Liver (tissue), 8 donors: ENCODE measurements at regions not wholly inside any gene's neighbourhood (a gene's known extent, or its start where the extent isn't known, plus 50 kb on each side); places are given as distances from the start of the nearest gene placed in this dataset.

Source experiments
- DNase-seq: peaks from one replicate; pipeline ENCODE4 v3.0.0-alpha.2; 2017; ENCODE audit warnings: low spot score
- H3K27ac ChIP-seq, 2 donors: one replicate each; pipeline ENCODE4 v1.7.0; 2013; ENCODE audit warnings: inconsistent platforms in 2 of 2, low read length in 2 of 2, control low read depth in 1 of 2, low read depth in 1 of 2, mild to moderate bottlenecking in 1 of 2
- H3K27me3 ChIP-seq, 4 donors: one replicate each; pipeline versions ENCODE4 v1.6.1 to v1.7.0; 2013; ENCODE audit warnings: low read length in 3 of 4, inconsistent platforms in 1 of 4, mild to moderate bottlenecking in 1 of 4, moderate library complexity in 1 of 4; ENCODE audit not compliant: control insufficient read depth in 4 of 4, insufficient read depth in 4 of 4
- H3K36me3 ChIP-seq, 4 donors: one replicate each; pipeline versions ENCODE4 v1.6.1 to v1.7.0; 2013; ENCODE audit warnings: low read length in 3 of 4, mild to moderate bottlenecking in 3 of 4, low read depth in 1 of 4, moderate library complexity in 1 of 4; ENCODE audit not compliant: control insufficient read depth in 4 of 4, insufficient read depth in 3 of 4
- H3K4me1 ChIP-seq, 4 donors: one replicate each; pipeline versions ENCODE4 v1.6.1 to v1.7.0; 2013; ENCODE audit warnings: low read length in 3 of 4, mild to moderate bottlenecking in 3 of 4, moderate library complexity in 1 of 4; ENCODE audit not compliant: control insufficient read depth in 4 of 4, insufficient read depth in 4 of 4
- H3K4me3 ChIP-seq, 3 donors: one replicate each; pipeline versions ENCODE4 v1.6.1 to v1.7.0; 2013; ENCODE audit warnings: low read length in 3 of 3, control low read depth in 1 of 3, low read depth in 1 of 3, mild to moderate bottlenecking in 1 of 3
- H3K9ac ChIP-seq, 2 donors: one replicate each; pipeline ENCODE4 v1.7.0; 2013; ENCODE audit warnings: low read length in 2 of 2, mild to moderate bottlenecking in 2 of 2, moderate library complexity in 2 of 2, control low read depth in 1 of 2, low read depth in 1 of 2
- H3K9me3 ChIP-seq, 4 donors: one replicate each; pipeline versions ENCODE4 v1.6.1 to v1.7.0; 2013; ENCODE audit warnings: low read length in 3 of 4; ENCODE audit not compliant: control insufficient read depth in 4 of 4
- ATF3 ChIP-seq: IDR thresholded peaks from 2 replicates; pipeline ENCODE4 v1.6.1; 2016; ENCODE audit warnings: antibody characterized with exemption
- CTCF ChIP-seq: fragments of 150-350 bp; IDR thresholded peaks from 2 replicates; pipeline ENCODE4 v1.5.1; 2017; ENCODE audit warnings: improper control_type of control experiment, low read depth, low read length; ENCODE audit not compliant: missing input control
- EGR1 ChIP-seq, 2 donors: IDR thresholded peaks; 2 replicates each; pipeline ENCODE4 v1.6.1; 2016 to 2018; ENCODE audit warnings: antibody characterized with exemption in 2 of 2, low read depth in 2 of 2
- FOXA1 ChIP-seq: IDR thresholded peaks from 2 replicates; pipeline ENCODE4 v1.6.1; 2016; ENCODE audit warnings: antibody characterized with exemption
- FOXA2 ChIP-seq: IDR thresholded peaks from 2 replicates; pipeline ENCODE4 v1.6.1; 2016; ENCODE audit warnings: antibody characterized with exemption
- GABPA ChIP-seq, 2 donors: IDR thresholded peaks in 1 of 2; conservative IDR thresholded peaks in 1 of 2; 2 replicates each; pipeline ENCODE4 v1.6.1; 2016; ENCODE audit warnings: antibody characterized with exemption in 2 of 2, mild to moderate bottlenecking in 1 of 2, moderate library complexity in 1 of 2
- HNF4A ChIP-seq, 2 donors: conservative IDR thresholded peaks; 2 replicates each; pipeline ENCODE4 v1.6.1; 2016; ENCODE audit warnings: antibody characterized with exemption in 2 of 2, mild to moderate bottlenecking in 2 of 2
- HNF4G ChIP-seq: IDR thresholded peaks from 2 replicates; pipeline ENCODE4 v1.6.1; 2016; ENCODE audit warnings: antibody characterized with exemption
- JUND ChIP-seq, 2 donors: IDR thresholded peaks; 2 replicates each; pipeline ENCODE4 v1.6.1; 2016; ENCODE audit warnings: antibody characterized with exemption in 2 of 2
- MAX ChIP-seq: IDR thresholded peaks from 2 replicates; pipeline ENCODE4 v1.6.1; 2016; ENCODE audit warnings: antibody characterized with exemption
- NR2F2 ChIP-seq: IDR thresholded peaks from 2 replicates; pipeline ENCODE4 v1.6.1; 2016; ENCODE audit warnings: antibody characterized with exemption
- RAD21 ChIP-seq, 2 donors: IDR thresholded peaks; 2 replicates each; pipeline ENCODE4 v1.6.1; 2016; ENCODE audit warnings: antibody characterized with exemption in 2 of 2, mild to moderate bottlenecking in 2 of 2
- REST ChIP-seq: IDR thresholded peaks from 2 replicates; pipeline ENCODE4 v1.6.1; 2016; ENCODE audit warnings: antibody characterized with exemption, mild to moderate bottlenecking
- RXRA ChIP-seq, 2 donors: IDR thresholded peaks; 2 replicates each; pipeline ENCODE4 v1.6.1; 2017 to 2018; ENCODE audit warnings: antibody characterized with exemption in 2 of 2, mild to moderate bottlenecking in 1 of 2
- SP1 ChIP-seq: IDR thresholded peaks from 2 replicates; pipeline ENCODE4 v1.6.1; 2018; ENCODE audit warnings: antibody characterized with exemption, mild to moderate bottlenecking
- ZBTB33 ChIP-seq: IDR thresholded peaks from 2 replicates; pipeline ENCODE4 v1.6.1; 2016; ENCODE audit warnings: antibody characterized with exemption
- WGBS: extraction: QIAGEN DNeasy Blood & Tissue Kit; methylation state at CpG from one replicate; pipeline ENCODE4 v1.1.7; 2013; 5-methylcytosine and 5-hydroxymethylcytosine counted together
- donor health status: healthy.
- donor health status: healthy.
- donor health status: healthy.
- donor health status: healthy.
- donor health status: healthy.

- Histone ChIP-seq H3K9ac (no peak overlapping the region), H3K9me3 (no peaks in the 10 kb centered on the region), H3K4me1 (peaks cover 0 to 19% (median 3%) of the 10 kb centered on the region in 4 donors), H3K36me3 (no peaks in the 10 kb centered on the region), H3K27ac (no peak overlapping the region), H3K27me3 (no peaks in the 10 kb centered on the region), H3K4me3 (no peak overlapping the region)
- no peak for TF ChIP-seq MAX
- no peak for TF ChIP-seq CTCF
- no peak for TF ChIP-seq REST
- TF ChIP-seq HNF4A (conservative IDR thresholded peaks at IDR 0.05) = no peak
- TF ChIP-seq RAD21 (IDR thresholded peaks at IDR 0.05) = no peak
- no peak for TF ChIP-seq ZBTB33
- TF ChIP-seq NR2F2 = no peak
- TF ChIP-seq ATF3 = no peak
- TF ChIP-seq FOXA2 = no peak
- no peak for TF ChIP-seq SP1
- TF ChIP-seq RXRA (IDR thresholded peaks at IDR 0.05) = no peak
- no peak for TF ChIP-seq FOXA1
- TF ChIP-seq EGR1 (IDR thresholded peaks at IDR 0.05; ENCODE audit: low read depth in 2 of 2) = no peak
- TF ChIP-seq HNF4G = no peak
- no peak for DNase-seq
- 85% methylated on average over 6 of the region's 6 CpGs for WGBS
These were observed 121.0 kb upstream of the IRF2BP2 start for GRCh38 chr1:234730770-234731568.

GRCh38 chr1:234730475-234730769 lies 120.4 kb upstream of the IRF2BP2 start:
- Histone ChIP-seq H3K4me1 (peaks cover 4 to 24% (median 8%) of the 10 kb centered on the region in 4 donors), H3K36me3 (no peaks in the 10 kb centered on the region), H3K9me3 (no peaks in the 10 kb centered on the region), H3K9ac (no peak overlapping the region), H3K27ac (no peak overlapping the region), H3K27me3 (no peaks in the 10 kb centered on the region), H3K4me3 (no peak overlapping the region)
- DNase-seq = no peak
- 48% methylated on average over 1 of the region's 1 CpG for WGBS
- TF ChIP-seq ATF3 (no peak), RXRA (IDR thresholded peaks at IDR 0.05) (no peak), HNF4A (conservative IDR thresholded peaks at IDR 0.05) (no peak), FOXA2 (no peak), REST (no peak), ZBTB33 (no peak), GABPA (IDR thresholded peaks at IDR 0.05 in 1 of 2, conservative IDR thresholded peaks at IDR 0.05 in 1 of 2) (no peak), JUND (IDR thresholded peaks at IDR 0.05) (no peak)
